OCI-LY7 (cell line): ENCODE measurements at regions not wholly inside any gene's neighbourhood (a gene's known extent, or its start where the extent isn't known, plus 50 kb on each side); places are given as distances from the start of the nearest gene placed in this dataset.

Source experiments
- BruUV-seq: library from RNA; stranded (reverse); fragments of 400-500 nt; replicated peaks from 2 replicates; lab custom pipeline; 2021; lab: Mats Ljungman, UMichigan
- CTCF ChIA-PET: fragments of 300-600 bp; sonication (Branson Sonifier 250); formaldehyde crosslinking; loops from one replicate; lab custom pipeline; 2022; ENCODE audit warnings: antibody characterized with exemption; ENCODE audit not compliant: unreplicated experiment; lab: Charles Lee
- POLR2A ChIA-PET: fragments of 300-600 bp; sonication (Branson Sonifier 250); formaldehyde crosslinking; loops from one replicate; lab custom pipeline; 2022; ENCODE audit warnings: antibody characterized with exemption; lab: Charles Lee
- DNase-seq: peaks from one replicate; pipeline ENCODE4 v3.0.0-alpha.2; 2015; ENCODE audit warnings: low spot score
- H2AFZ ChIP-seq: fragments of 200-600 bp; sonication (generic), shearing (Covaris generic); 2 replicates; pipeline ENCODE4 v1.6.1; 2014; ENCODE audit warnings: mild to moderate bottlenecking, antibody characterized with exemption, low read length, moderate library complexity
- H3K27ac ChIP-seq: fragments of 200-600 bp; sonication (generic); 2 replicates; pipeline ENCODE4 v1.5.1; 2014; ENCODE audit warnings: mixed run types, low read depth, mild to moderate bottlenecking, moderate library complexity, low read length, inconsistent platforms; ENCODE audit not compliant: poor library complexity, severe bottlenecking
- H3K36me3 ChIP-seq: fragments of 200-600 bp; sonication (generic); 2 replicates; pipeline ENCODE4 v1.6.1; 2014; ENCODE audit warnings: mild to moderate bottlenecking, antibody characterized with exemption, low read length, moderate library complexity, mixed read lengths; ENCODE audit not compliant: insufficient read depth
- H3K4me1 ChIP-seq: fragments of 200-600 bp; sonication (generic); 2 replicates; pipeline ENCODE4 v1.5.1; 2014; ENCODE audit warnings: mild to moderate bottlenecking, low read length; ENCODE audit not compliant: insufficient read depth, poor library complexity, severe bottlenecking
- H3K4me2 ChIP-seq: fragments of 200-600 bp; sonication (generic); 2 replicates; pipeline ENCODE4 v1.6.1; 2014; ENCODE audit warnings: mild to moderate bottlenecking, low read length
- H3K4me3 ChIP-seq: fragments of 200-600 bp; sonication (generic); 2 replicates; pipeline ENCODE4 v1.5.1; 2014; ENCODE audit warnings: mild to moderate bottlenecking, low read depth, low read length; ENCODE audit not compliant: poor library complexity, severe bottlenecking
- H3K79me2 ChIP-seq: fragments of 200-600 bp; sonication (generic); 2 replicates; pipeline ENCODE4 v1.6.1; 2016; ENCODE audit warnings: low read depth, mild to moderate bottlenecking, low read length, moderate library complexity, mixed read lengths; ENCODE audit not compliant: insufficient read depth
- H3K9me2 ChIP-seq: fragments of 200-600 bp; sonication (generic); 2 replicates; pipeline ENCODE4 v1.6.1; 2016; ENCODE audit warnings: mild to moderate bottlenecking, low read length, mixed read lengths; ENCODE audit not compliant: insufficient read depth
- H3K9me3 ChIP-seq: fragments of 200-600 bp; sonication (generic); 2 replicates; pipeline ENCODE4 v1.6.1; 2014; ENCODE audit warnings: mild to moderate bottlenecking, mixed run types, low read length, mixed read lengths
- H4K20me1 ChIP-seq: fragments of 200-600 bp; sonication (generic); 2 replicates; pipeline ENCODE4 v1.6.1; 2014; ENCODE audit warnings: mild to moderate bottlenecking, antibody characterized with exemption, low read length, moderate library complexity, mixed read lengths; ENCODE audit not compliant: insufficient read depth
- CTCF ChIP-seq: fragments of 200-600 bp; sonication (generic); conservative IDR thresholded peaks from 2 replicates; pipeline ENCODE4 v1.5.1; 2014; ENCODE audit warnings: mild to moderate bottlenecking, antibody characterized with exemption, low read length, moderate library complexity, mixed read lengths
- EZH2phosphoT487 ChIP-seq: fragments of 200-600 bp; sonication (generic); IDR thresholded peaks from 2 replicates; pipeline ENCODE4 v1.6.1; 2018; ENCODE audit warnings: low read depth, borderline replicate concordance, mild to moderate bottlenecking, mixed run types, antibody characterized with exemption, low read length, moderate library complexity, mixed read lengths
- intact Hi-C: fragments of 100-400 bp; cut with micrococcal nuclease; formaldehyde crosslinking; loops from one replicate; pipeline ENCODE4 v1.10.0; 2022; ENCODE audit not compliant: unreplicated experiment

GRCh38 chr1:222031318-222031717 is 289.4 kb upstream of the DUSP10 start:
- ChIA-PET POLR2A (no interaction called here), CTCF (no interaction called here)
- Histone ChIP-seq H3K4me3 (no peak overlapping the region), H2AFZ (no peak overlapping the region), H3K79me2 (no peaks in the 10 kb centered on the region), H3K9me2 (no peaks in the 10 kb centered on the region), H3K9me3 (no peaks in the 10 kb centered on the region), H4K20me1 (no peaks in the 10 kb centered on the region), H3K27ac (no peak overlapping the region), H3K4me2 (no peak overlapping the region), H3K4me1 (no peaks in the 10 kb centered on the region), H3K36me3 (no peaks in the 10 kb centered on the region)
- intact Hi-C loops: no loop called here
- TF ChIP-seq CTCF: no peak
- TF ChIP-seq EZH2phosphoT487: no peak
- BruUV-seq: no TSS peak
- no peak for DNase-seq

- Histone ChIP-seq H3K4me3 (no peak overlapping the region), H3K36me3 (no peaks in the 10 kb centered on the region), H3K27ac (no peak overlapping the region), H2AFZ (no peak overlapping the region), H3K79me2 (no peaks in the 10 kb centered on the region), H3K9me3 (no peaks in the 10 kb centered on the region), H3K4me2 (no peak overlapping the region), H3K9me2 (no peaks in the 10 kb centered on the region), H3K4me1 (no peaks in the 10 kb centered on the region), H4K20me1 (no peaks in the 10 kb centered on the region)
- CTCF ChIA-PET: no interaction called here
- TF ChIP-seq EZH2phosphoT487: no peak
- TF ChIP-seq CTCF: no peak
- BruUV-seq: no TSS peak
- intact Hi-C loops: no loop called here
- POLR2A ChIA-PET: no interaction called here
- DNase-seq: no peak
Observed at GRCh38 chr1:222028676-222029075, 286.8 kb upstream of the DUSP10 start.

GRCh38 chr1:222028116-222028515 is 286.2 kb upstream of the DUSP10 start:
- H3K36me3 ChIP-seq: no peaks in the 10 kb centered on the region
- no peaks in the 10 kb centered on the region for H4K20me1 ChIP-seq
- no peak overlapping the region for H3K4me3 ChIP-seq
- H3K4me1 ChIP-seq: no peaks in the 10 kb centered on the region
- intact Hi-C loops: no loop called here
- TF ChIP-seq EZH2phosphoT487: no peak
- no peak for TF ChIP-seq CTCF
- no peak overlapping the region for H3K27ac ChIP-seq
- ChIA-PET POLR2A (no interaction called here), CTCF (no interaction called here)
- no peaks in the 10 kb centered on the region for H3K79me2 ChIP-seq
- H2AFZ ChIP-seq: no peak overlapping the region
- DNase-seq: no peak
- H3K4me2 ChIP-seq: no peak overlapping the region
- H3K9me2 ChIP-seq: no peaks in the 10 kb centered on the region
- no TSS peak for BruUV-seq
- no peaks in the 10 kb centered on the region for H3K9me3 ChIP-seq
